Stimulated activated CD4-positive, alpha-beta T cell treated with anti-CD3 and anti-CD28 coated beads, Interleukin-4, amount 100 ng/mL, for 48 hours (primary cell): ENCODE measurements at regions not wholly inside any gene's neighbourhood (a gene's known extent, or its start where the extent isn't known, plus 50 kb on each side); places are given as distances from the start of the nearest gene placed in this dataset.

Experiments
- DNase-seq, 2 donors: peaks; one replicate each; pipeline ENCODE4 v3.0.0-alpha.2; 2020; ENCODE audit warnings: low read depth in 2 of 2

GRCh38 chr17:63381101-63381729 lies 64.9 kb downstream of the CYB561 start:
- no peak for DNase-seq

GRCh38 chr17:63382136-63382535 lies 64.0 kb downstream of the CYB561 start:
- no peak for DNase-seq
